GM19238 (cell line): ENCODE measurements at regions not wholly inside any gene's neighbourhood (a gene's known extent, or its start where the extent isn't known, plus 50 kb on each side); places are given as distances from the start of the nearest gene placed in this dataset.

Experiments used
- DNase-seq: peaks from one replicate; pipeline ENCODE4 v3.0.0; 2011; ENCODE audit warnings: low spot score; ENCODE audit not compliant: insufficient read length

DNA sequence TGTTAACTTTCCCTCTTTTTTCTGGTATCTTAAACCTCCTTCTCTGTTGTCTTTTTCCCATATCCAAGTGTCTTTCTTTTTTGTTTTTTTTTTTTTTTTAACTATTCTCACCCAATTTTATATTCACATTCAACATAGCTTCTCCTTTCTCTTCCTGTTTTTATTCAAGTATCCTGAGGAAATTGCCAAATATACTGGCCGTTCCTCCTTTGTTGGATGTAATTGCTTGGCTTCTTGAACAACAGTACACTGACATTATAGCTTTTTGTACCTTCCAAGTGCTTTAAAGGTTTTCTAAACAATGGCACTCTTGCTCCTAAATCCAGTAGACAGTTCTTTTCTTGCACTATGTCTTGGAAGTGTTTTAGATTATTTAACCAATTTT is 1146.8 kb downstream of the MAT2B start:
- DNase-seq = no peak

- no peak for DNase-seq
Observed at GRCh38 chr5:164663198-164663989, 1158.0 kb downstream of the MAT2B start.

GRCh38 chr5:164671640-164672039 is 1166.2 kb downstream of the MAT2B start:
- DNase-seq = no peak

- no peak for DNase-seq
Observed at GRCh38 chr5:164672205-164672604, 1166.8 kb downstream of the MAT2B start.

DNA sequence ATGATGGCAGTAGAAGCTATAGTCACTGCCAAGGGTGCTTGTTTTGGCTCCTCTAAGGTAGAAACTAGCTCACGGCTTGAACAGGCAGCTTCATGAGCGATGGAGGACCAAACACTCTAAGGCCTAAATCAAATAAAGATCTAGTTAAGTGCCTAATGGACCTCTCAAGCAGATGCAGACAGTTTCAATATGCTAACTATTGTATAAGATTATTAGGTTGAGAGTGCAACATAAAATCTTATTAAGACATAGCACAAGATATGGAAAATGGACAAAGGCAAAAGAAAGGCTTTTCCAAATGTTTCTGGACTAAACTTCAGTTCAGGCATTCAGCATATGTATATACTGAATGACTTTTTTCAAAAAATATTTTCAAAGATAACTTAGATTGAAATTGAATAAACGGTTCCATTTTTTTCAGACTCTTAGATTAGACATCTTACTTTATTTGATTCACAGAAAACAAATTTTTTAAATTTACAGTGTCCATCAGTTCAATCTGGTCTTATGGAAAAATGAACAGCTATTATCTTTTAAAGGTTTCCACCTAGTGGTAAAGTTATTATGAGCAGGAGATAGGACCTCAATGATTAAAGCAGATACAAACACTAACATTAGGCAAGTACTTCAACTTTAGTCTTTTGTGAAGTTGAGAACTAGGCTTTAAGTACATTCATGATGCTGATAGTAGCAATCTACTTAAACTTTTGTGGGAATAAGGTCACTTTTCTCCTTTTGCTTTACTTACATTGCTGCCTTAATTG is 1167.7 kb downstream of the MAT2B start:
- DNase-seq = no peak

GRCh38 chr5:164679461-164679860 is 1174.0 kb downstream of the MAT2B start:
- no peak for DNase-seq

GRCh38 chr5:164680216-164680615 is 1174.8 kb downstream of the MAT2B start:
- no peak for DNase-seq

DNA sequence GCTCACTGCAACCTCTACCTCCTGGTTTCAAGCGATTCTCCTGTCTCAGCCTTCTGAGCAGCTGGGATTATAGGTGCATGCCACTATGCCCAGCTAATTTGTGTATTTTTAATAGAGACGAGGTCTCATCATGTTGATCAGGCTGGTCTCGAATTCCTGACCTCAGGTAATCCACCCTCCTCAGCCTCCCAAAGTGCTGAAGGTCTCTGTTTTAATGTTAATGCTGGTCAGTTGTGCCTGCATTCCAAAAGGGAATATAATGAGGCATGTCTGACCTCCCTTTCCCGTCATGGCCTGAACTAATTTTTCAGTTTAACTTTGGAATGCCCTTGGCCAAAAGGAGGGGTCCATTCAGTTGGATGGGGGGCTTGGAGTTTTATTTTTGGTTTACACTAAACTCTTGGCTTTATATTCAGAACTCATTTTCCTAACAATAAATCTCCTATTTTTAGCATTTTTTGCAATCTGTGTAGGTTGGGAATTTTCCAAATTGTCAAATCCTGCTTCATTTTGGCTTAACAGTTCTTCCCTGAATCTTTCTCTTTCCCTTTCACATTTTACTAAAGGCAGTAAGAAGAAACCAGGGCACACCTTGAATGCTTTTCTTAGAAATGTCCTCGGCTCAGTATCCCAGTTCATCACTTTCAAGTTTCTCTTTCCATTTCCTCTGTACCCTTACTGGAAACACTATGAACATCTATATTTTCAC is 1175.5 kb downstream of the MAT2B start:
- no peak for DNase-seq

- DNase-seq = no peak
Observed at GRCh38 chr5:164687391-164687790, 1182.0 kb downstream of the MAT2B start.

DNA sequence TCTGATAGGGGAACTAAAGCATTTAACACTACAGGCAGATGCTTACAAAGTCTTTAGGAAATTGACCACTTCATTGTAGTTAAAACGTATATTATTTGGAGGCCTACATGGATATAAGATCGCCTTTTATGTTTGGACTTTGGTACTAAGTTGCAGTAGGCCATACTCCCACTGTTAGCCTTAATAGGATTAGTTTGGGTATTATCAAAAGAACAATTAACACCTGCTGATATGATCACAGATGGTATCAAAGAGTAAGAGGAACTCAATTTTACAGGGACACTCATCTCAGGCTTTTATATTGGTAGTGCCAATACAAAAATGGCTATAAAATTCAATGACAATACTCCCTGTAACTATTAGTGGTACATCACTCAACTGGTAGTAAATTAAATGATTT is 1183.0 kb downstream of the MAT2B start:
- DNase-seq = no peak

DNA sequence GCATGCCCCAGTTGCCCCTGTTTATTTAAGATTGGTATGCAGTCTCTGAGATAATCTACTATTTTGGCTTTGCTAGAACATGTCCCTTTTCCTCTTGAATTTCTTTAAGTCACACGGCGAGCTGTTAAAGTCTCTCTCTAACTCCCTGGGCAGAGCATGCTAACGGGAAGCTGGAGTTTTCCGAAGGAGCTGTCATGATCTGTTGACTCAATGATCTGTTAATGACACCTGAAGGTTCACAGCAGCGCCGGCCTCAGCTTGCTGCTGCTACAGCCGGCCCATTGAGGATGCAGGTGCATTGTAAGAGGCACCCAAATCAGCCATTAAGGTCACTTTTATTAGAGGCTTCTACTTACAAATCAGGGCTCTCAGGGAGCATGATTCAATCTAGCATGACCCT is 1203.4 kb downstream of the MAT2B start:
- no peak for DNase-seq

- DNase-seq = no peak
Observed at GRCh38 chr5:164713682-164714081, 1208.3 kb downstream of the MAT2B start.

DNA sequence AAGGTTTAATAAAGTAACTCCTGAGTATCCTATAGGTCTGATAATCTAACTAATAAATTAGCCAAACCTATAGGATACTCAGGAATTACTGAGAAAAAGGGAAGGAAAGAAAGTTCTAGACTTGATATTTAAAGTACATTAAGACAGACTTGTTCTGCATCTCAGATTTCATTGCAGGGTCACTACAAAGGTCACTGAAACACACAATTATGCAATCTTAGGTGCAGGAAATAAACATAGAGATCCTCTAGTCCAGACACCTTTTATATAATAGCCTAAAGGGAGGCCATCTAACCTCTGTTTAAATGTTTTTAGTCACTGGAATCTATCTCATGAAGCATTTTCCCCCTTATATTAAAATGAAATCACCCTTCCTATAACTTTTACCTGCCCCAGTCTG is 1215.7 kb downstream of the MAT2B start:
- DNase-seq = no peak

GRCh38 chr5:164721656-164722055 is 1216.2 kb downstream of the MAT2B start:
- DNase-seq = no peak

DNA sequence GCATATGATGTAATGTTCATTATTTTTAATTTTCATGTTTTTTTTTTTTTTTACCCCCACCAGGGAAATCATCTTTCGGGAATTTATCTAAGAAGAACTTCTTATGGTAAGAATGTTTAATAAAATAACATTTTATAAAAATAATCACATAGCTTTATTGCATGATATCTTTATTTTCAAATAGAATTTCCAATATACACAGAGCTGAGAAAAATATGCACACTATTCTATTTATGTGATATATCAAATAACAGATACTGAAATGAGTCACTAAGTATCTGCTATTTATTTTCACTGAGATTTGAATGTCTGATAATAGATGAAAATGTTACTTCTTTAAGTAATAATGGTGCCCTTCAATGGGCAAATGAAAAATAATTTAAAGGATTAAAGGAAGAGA is 1217.3 kb downstream of the MAT2B start:
- DNase-seq = no peak

DNA sequence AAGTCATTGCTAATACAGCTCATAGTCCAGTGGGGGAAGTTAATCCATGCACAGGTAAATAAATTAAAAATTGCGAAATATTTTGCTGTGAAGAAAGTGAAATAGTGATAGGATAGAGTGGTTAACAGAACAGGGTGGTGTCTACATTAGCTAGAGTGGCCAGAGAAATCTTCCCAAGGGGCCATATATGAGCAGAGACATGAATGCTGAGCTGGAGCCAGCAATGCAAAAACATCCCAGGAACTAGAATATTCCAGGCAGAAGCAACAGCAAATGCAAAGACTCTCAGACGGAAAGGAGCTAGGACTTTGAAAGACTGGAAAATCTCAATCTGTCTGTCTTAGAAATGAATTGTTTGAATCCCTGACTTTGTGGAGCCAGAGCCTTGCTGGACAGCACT is 1221.6 kb downstream of the MAT2B start:
- no peak for DNase-seq

GRCh38 chr5:164728733-164729132 is 1223.3 kb downstream of the MAT2B start:
- DNase-seq = no peak

DNA sequence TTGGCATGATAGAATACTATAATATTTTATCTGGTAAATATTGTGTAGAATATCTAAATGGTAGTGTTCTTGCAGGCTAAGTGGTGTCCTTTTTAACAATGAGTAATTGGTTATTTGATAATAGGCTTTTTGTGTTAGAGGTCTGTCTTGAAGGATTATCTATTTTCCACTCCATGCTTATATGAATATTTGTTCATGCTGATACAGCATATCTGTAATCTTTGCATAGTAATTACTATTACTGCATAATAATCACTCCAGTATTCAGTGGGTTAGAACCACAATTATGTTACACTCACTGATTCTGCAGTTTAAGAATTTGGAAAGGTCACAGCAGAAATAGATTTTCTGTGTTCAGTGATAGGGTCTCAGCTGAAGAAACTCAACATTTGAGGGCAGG is 1229.9 kb downstream of the MAT2B start:
- no peak for DNase-seq

DNA sequence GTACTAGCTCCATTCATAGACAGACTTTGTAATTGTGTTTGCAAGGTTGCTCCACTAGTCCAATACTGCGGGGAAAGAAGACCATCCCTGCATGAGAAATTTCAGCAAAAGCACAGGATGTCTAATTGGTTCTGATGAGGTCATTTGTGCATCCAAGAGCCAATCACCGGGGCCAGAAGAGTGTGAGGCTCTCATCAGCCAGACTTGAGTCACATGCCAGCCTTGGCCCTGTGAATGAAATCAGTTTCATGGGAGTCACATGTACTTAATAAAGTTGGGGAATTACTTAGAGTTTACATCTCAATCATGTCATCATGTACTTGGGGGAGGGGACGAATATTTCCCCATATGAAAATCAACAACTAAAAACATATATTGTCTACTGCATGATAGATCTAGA is 1236.0 kb downstream of the MAT2B start:
- DNase-seq = no peak

DNA sequence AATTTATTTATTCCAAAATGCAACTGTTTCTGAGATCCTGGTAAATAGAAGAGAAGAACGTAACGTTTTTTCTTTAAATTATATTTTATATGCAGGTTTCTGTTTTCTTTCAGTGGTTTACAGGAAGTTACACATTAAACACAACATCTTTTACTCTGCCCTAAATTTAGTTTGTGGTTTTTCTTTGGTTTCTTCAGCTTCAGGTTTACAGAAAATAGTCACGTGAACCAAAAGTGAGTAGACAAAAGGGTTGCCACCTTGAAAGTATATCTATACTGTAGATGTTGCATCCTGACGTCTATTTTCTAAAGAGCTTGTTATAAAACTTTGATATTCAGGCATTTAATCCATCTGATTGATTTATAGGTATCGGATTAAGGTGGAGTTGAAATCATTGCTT is 1236.6 kb downstream of the MAT2B start:
- no peak for DNase-seq

GRCh38 chr5:164746723-164747122 is 1241.3 kb downstream of the MAT2B start:
- no peak for DNase-seq

GRCh38 chr5:164747371-164747770 is 1242.0 kb downstream of the MAT2B start:
- DNase-seq = no peak
